Esophagus muscularis mucosa (tissue), 3 donors: ENCODE measurements at regions not wholly inside any gene's neighbourhood (a gene's known extent, or its start where the extent isn't known, plus 50 kb on each side); places are given as distances from the start of the nearest gene placed in this dataset.

Source experiments
- CTCF ChIP-seq, 3 experiments: fragments of 200-600 bp in 2 of 3; fragments of 450-650 bp in 1 of 3; sonication (generic) in 2 of 3; IDR thresholded peaks; one replicate each; pipeline ENCODE4 v1.5.1; 2017 to 2019; ENCODE audit warnings: antibody characterized with exemption in 3 of 3, mild to moderate bottlenecking in 2 of 3, moderate library complexity in 1 of 3
- POLR2AphosphoS5 ChIP-seq, 2 donors: sonication (generic); formaldehyde crosslinking; IDR thresholded peaks; one replicate each; pipeline ENCODE4 v1.6.1; 2017; ENCODE audit warnings: antibody characterized with exemption in 2 of 2

GRCh38 chr15:66631616-66632263 is 65.9 kb upstream of the LCTL start:
- TF ChIP-seq POLR2AphosphoS5 (IDR thresholded peaks at IDR 0.05) (no peak), CTCF (IDR thresholded peaks at IDR 0.05) (no peak)
